HAP-1 (cell line): ENCODE measurements at regions not wholly inside any gene's neighbourhood (a gene's known extent, or its start where the extent isn't known, plus 50 kb on each side); places are given as distances from the start of the nearest gene placed in this dataset.

Experiments
- DNase-seq, 2 experiments: peaks; one replicate each; pipeline ENCODE4 v3.0.0-alpha.2; 2016 to 2020; ENCODE audit warnings: low spot score in 2 of 2
- H3K27me3 ChIP-seq: fragments of 250-450 bp; sonication (Bioruptor Pico); 2 replicates; pipeline ENCODE4 v1.5.1; 2020; ENCODE audit warnings: low read depth, mild to moderate bottlenecking, moderate library complexity
- H3K36me3 ChIP-seq: fragments of 250-450 bp; sonication (Bioruptor Pico); replicated peaks from 2 replicates; pipeline ENCODE4 v1.5.1; 2020; ENCODE audit warnings: mild to moderate bottlenecking
- H3K4me1 ChIP-seq: fragments of 250-450 bp; sonication (Bioruptor Pico); 2 replicates; pipeline ENCODE4 v1.5.1; 2020; ENCODE audit warnings: mild to moderate bottlenecking
- H3K4me3 ChIP-seq: fragments of 250-450 bp; sonication (Bioruptor Pico); 2 replicates; pipeline ENCODE4 v1.5.1; 2020; ENCODE audit warnings: mild to moderate bottlenecking, moderate library complexity
- H3K9me3 ChIP-seq: fragments of 250-450 bp; sonication (Bioruptor Pico); 2 replicates; pipeline ENCODE4 v1.5.1; 2020; ENCODE audit warnings: mild to moderate bottlenecking, moderate library complexity
- in situ Hi-C: fragments of 300-500 bp; cut with MboI; formaldehyde crosslinking; loops from 3 replicates; pipeline ENCODE4 v1.14.3; 2020; ENCODE audit warnings: low sequenced_read_pairs, inconsistent platforms, mixed read lengths

- no peak for DNase-seq
- Histone ChIP-seq H3K9me3 (no peaks in the 10 kb centered on the region), H3K27me3 (no peaks in the 10 kb centered on the region; the same call in 1 of the 2 replicates), H3K36me3 (no peaks in the 10 kb centered on the region), H3K4me1 (peaks cover 26% of the 10 kb centered on the region), H3K4me3 (no peak overlapping the region)
- in situ Hi-C loops: no loop called here
Observed at GRCh38 chr5:123753937-123754891, 242.2 kb downstream of the CSNK1G3 start.

- DNase-seq: no peak
- no peaks in the 10 kb centered on the region for H3K9me3 ChIP-seq
- no peaks in the 10 kb centered on the region; the same call in 1 of the 2 replicates for H3K27me3 ChIP-seq
- H3K4me1 ChIP-seq: peaks cover 26% of the 10 kb centered on the region
- in situ Hi-C loops: no loop called here
- H3K36me3 ChIP-seq: no peaks in the 10 kb centered on the region
- no peak overlapping the region for H3K4me3 ChIP-seq
Observed at GRCh38 chr5:123753180-123753936, 241.4 kb downstream of the CSNK1G3 start.

- H3K9me3 ChIP-seq: no peaks in the 10 kb centered on the region
- DNase-seq: peak; percentile 18 to 32
- in situ Hi-C loops: no loop called here
Observed at GRCh38 chr5:123752552-123753179, 240.7 kb downstream of the CSNK1G3 start.

GRCh38 chr5:123751670-123752069, 239.7 kb downstream of the CSNK1G3 start:
- no peaks in the 10 kb centered on the region for H3K36me3 ChIP-seq
- no peaks in the 10 kb centered on the region; the same call in 1 of the 2 replicates for H3K27me3 ChIP-seq
- no peak overlapping the region for H3K4me3 ChIP-seq
- peaks cover 26% of the 10 kb centered on the region for H3K4me1 ChIP-seq
- H3K9me3 ChIP-seq: no peaks in the 10 kb centered on the region
- no peak for DNase-seq
- in situ Hi-C loops: no loop called here

More at GRCh38 chr5:123752552-123753179, 240.7 kb downstream of the CSNK1G3 start:
- Histone ChIP-seq H3K4me3 (no peak overlapping the region), H3K4me1 (peaks cover 26% of the 10 kb centered on the region), H3K36me3 (no peaks in the 10 kb centered on the region), H3K27me3 (no peaks in the 10 kb centered on the region; the same call in 1 of the 2 replicates)

- DNase-seq: no peak
- H3K9me3 ChIP-seq: no peaks in the 10 kb centered on the region
- H3K4me1 ChIP-seq: peaks cover 15% of the 10 kb centered on the region
- no peak overlapping the region for H3K4me3 ChIP-seq
- no peaks in the 10 kb centered on the region for H3K27me3 ChIP-seq
- in situ Hi-C loops: no loop called here
- H3K36me3 ChIP-seq: no peaks in the 10 kb centered on the region
Observed at GRCh38 chr5:123748239-123748638, 236.3 kb downstream of the CSNK1G3 start.

GRCh38 chr5:123746683-123747360, 234.8 kb downstream of the CSNK1G3 start:
- Histone ChIP-seq H3K27me3 (no peaks in the 10 kb centered on the region), H3K4me1 (peaks cover 3% of the 10 kb centered on the region), H3K36me3 (no peaks in the 10 kb centered on the region), H3K4me3 (no peak overlapping the region), H3K9me3 (no peaks in the 10 kb centered on the region)
- in situ Hi-C loops: no loop called here
- no peak for DNase-seq

GRCh38 chr5:123743990-123744583, 232.1 kb downstream of the CSNK1G3 start:
- Histone ChIP-seq H3K27me3 (no peaks in the 10 kb centered on the region), H3K36me3 (no peaks in the 10 kb centered on the region), H3K4me1 (peaks cover 3% of the 10 kb centered on the region), H3K9me3 (no peaks in the 10 kb centered on the region), H3K4me3 (no peak overlapping the region)
- in situ Hi-C loops: no loop called here
- DNase-seq: peak; percentile 13 to 48

GRCh38 chr5:123735384-123735783, 223.4 kb downstream of the CSNK1G3 start:
- DNase-seq: no peak
- in situ Hi-C loops: no loop called here
- Histone ChIP-seq H3K4me1 (no peaks in the 10 kb centered on the region), H3K36me3 (no peaks in the 10 kb centered on the region), H3K9me3 (peaks cover 3% of the 10 kb centered on the region; the same call in 1 of the 2 replicates), H3K27me3 (no peaks in the 10 kb centered on the region), H3K4me3 (no peak overlapping the region)

- in situ Hi-C loops: no loop called here
- no peak overlapping the region for H3K4me3 ChIP-seq
- DNase-seq: no peak
Observed at GRCh38 chr5:123732257-123732656, 220.3 kb downstream of the CSNK1G3 start.

GRCh38 chr5:123722451-123722850, 210.5 kb downstream of the CSNK1G3 start:
- Histone ChIP-seq H3K4me3 (no peak overlapping the region), H3K27me3 (no peaks in the 10 kb centered on the region), H3K9me3 (no peaks in the 10 kb centered on the region), H3K36me3 (no peaks in the 10 kb centered on the region), H3K4me1 (no peaks in the 10 kb centered on the region)
- no peak for DNase-seq
- in situ Hi-C loops: no loop called here

More at GRCh38 chr5:123732257-123732656, 220.3 kb downstream of the CSNK1G3 start:
- Histone ChIP-seq H3K36me3 (no peaks in the 10 kb centered on the region), H3K4me1 (no peaks in the 10 kb centered on the region), H3K27me3 (no peaks in the 10 kb centered on the region), H3K9me3 (peaks cover 3% of the 10 kb centered on the region; the same call in 1 of the 2 replicates)

- DNase-seq: no peak
- Histone ChIP-seq H3K36me3 (no peaks in the 10 kb centered on the region), H3K4me1 (no peaks in the 10 kb centered on the region), H3K9me3 (no peaks in the 10 kb centered on the region), H3K4me3 (no peak overlapping the region), H3K27me3 (no peaks in the 10 kb centered on the region)
- in situ Hi-C loops: no loop called here
Observed at GRCh38 chr5:123721675-123722276, 209.8 kb downstream of the CSNK1G3 start.

GRCh38 chr5:123720955-123721354, 209.0 kb downstream of the CSNK1G3 start:
- Histone ChIP-seq H3K9me3 (no peaks in the 10 kb centered on the region), H3K4me1 (no peaks in the 10 kb centered on the region), H3K27me3 (no peaks in the 10 kb centered on the region), H3K4me3 (no peak overlapping the region), H3K36me3 (no peaks in the 10 kb centered on the region)
- no peak for DNase-seq
- in situ Hi-C loops: no loop called here
